Keratinocyte (primary cell): ENCODE measurements at regions not wholly inside any gene's neighbourhood (a gene's known extent, or its start where the extent isn't known, plus 50 kb on each side); places are given as distances from the start of the nearest gene placed in this dataset.

Experiments used
- DNase-seq: peaks from one replicate; pipeline ENCODE4 v3.0.0-alpha.2; 2011; ENCODE audit warnings: low read depth, missing footprints, low spot score
- FAIRE-seq: peaks from 2 replicates; lab custom pipeline; 2011; peaks lifted over from hg19 to GRCh38; lab: Jason Lieb, UNC
- H2AFZ ChIP-seq: 2 replicates; pipeline ENCODE4 v1.6.0; 2012; ENCODE audit warnings: low read length, control low read depth, inconsistent platforms; ENCODE audit not compliant: control insufficient read depth
- H3K27ac ChIP-seq: 2 replicates; pipeline ENCODE4 v1.5.1; 2011; ENCODE audit warnings: low read length; ENCODE audit not compliant: control insufficient read depth, insufficient read depth
- H3K27me3 ChIP-seq: 3 replicates; pipeline ENCODE4 v1.6.0; 2011; ENCODE audit warnings: low read length; ENCODE audit not compliant: control insufficient read depth, insufficient read depth; ENCODE audit errors: extremely low read depth
- H3K36me3 ChIP-seq, 2 experiments: 2 replicates in 1 of 2; 3 replicates in 1 of 2; pipeline ENCODE4 v1.5.1; 2011; ENCODE audit warnings: low read length in 2 of 2, mild to moderate bottlenecking in 1 of 2; ENCODE audit not compliant: control insufficient read depth in 2 of 2, insufficient read depth in 2 of 2; ENCODE audit errors: extremely low read depth in 1 of 2
- H3K4me1 ChIP-seq: 3 replicates; pipeline ENCODE4 v1.5.1; 2011; ENCODE audit warnings: low read length; ENCODE audit not compliant: control insufficient read depth, insufficient read depth; ENCODE audit errors: extremely low read depth
- H3K4me2 ChIP-seq: 3 replicates; pipeline ENCODE4 v1.6.0; 2011; ENCODE audit warnings: low read depth, low read length; ENCODE audit not compliant: control insufficient read depth, insufficient read depth; ENCODE audit errors: extremely low read depth
- H3K4me3 ChIP-seq, 3 experiments: fragments of 200-600 bp in 1 of 3; sonication (generic) in 1 of 3; 2 replicates in 2 of 3; 3 replicates in 1 of 3; pipeline ENCODE4 v1.5.1; 2011 to 2016; ENCODE audit warnings: low read length in 3 of 3, mild to moderate bottlenecking in 3 of 3, control low read depth in 2 of 3, inconsistent platforms in 1 of 3, low read depth in 1 of 3, mixed read lengths in 1 of 3, mixed run types in 1 of 3, moderate library complexity in 1 of 3; ENCODE audit not compliant: control insufficient read depth in 2 of 3, insufficient read depth in 2 of 3; ENCODE audit errors: extremely low read depth in 1 of 3
- H3K79me2 ChIP-seq: 2 replicates; pipeline ENCODE4 v1.6.0; 2012; ENCODE audit warnings: low read length; ENCODE audit not compliant: control insufficient read depth, insufficient read depth
- H3K9ac ChIP-seq: 3 replicates; pipeline ENCODE4 v1.6.0; 2011; ENCODE audit warnings: low read length; ENCODE audit not compliant: control insufficient read depth, insufficient read depth; ENCODE audit errors: extremely low read depth
- H3K9me1 ChIP-seq: 3 replicates; pipeline ENCODE4 v1.6.0; 2011; ENCODE audit warnings: low read length; ENCODE audit not compliant: control insufficient read depth, insufficient read depth; ENCODE audit errors: extremely low read depth
- H3K9me3 ChIP-seq: 2 replicates; pipeline ENCODE4 v1.5.1; 2012; ENCODE audit warnings: low read depth, low read length; ENCODE audit not compliant: control insufficient read depth
- H4K20me1 ChIP-seq: 3 replicates; pipeline ENCODE4 v1.6.0; 2011; ENCODE audit warnings: low read length; ENCODE audit not compliant: control insufficient read depth, insufficient read depth; ENCODE audit errors: extremely low read depth
- CTCF ChIP-seq, 3 experiments: IDR thresholded peaks in 1 of 3; conservative IDR thresholded peaks in 1 of 3; optimal IDR thresholded peaks in 1 of 3; 2 replicates in 2 of 3; 3 replicates in 1 of 3; pipeline versions ENCODE3 to v1.5.1; 2011; ENCODE audit warnings: low read length in 3 of 3, mild to moderate bottlenecking in 3 of 3, moderate library complexity in 2 of 3, control low read depth in 1 of 3, inconsistent platforms in 1 of 3; ENCODE audit not compliant: insufficient read depth in 2 of 3; ENCODE audit errors: extremely low read depth in 1 of 3
- EZH2 ChIP-seq: IDR thresholded peaks from one replicate; pipeline ENCODE4 v1.6.1; 2012; ENCODE audit warnings: inconsistent platforms, mild to moderate bottlenecking, low read length, moderate library complexity
- dilution Hi-C: fragments of 300-500 bp; cut with MboI; formaldehyde crosslinking; loops from one replicate; pipeline ENCODE4 v1.7.0; 2020; ENCODE audit warnings: low sequenced_read_pairs; ENCODE audit not compliant: extremely low pct_ligation_motif_present

- FAIRE-seq (no peak), DNase-seq (no peak)
- no peak overlapping the region for H3K9ac ChIP-seq
- no peak overlapping the region for H3K4me3 ChIP-seq
- no peak overlapping the region for H3K27ac ChIP-seq
- TF ChIP-seq CTCF (optimal IDR thresholded peaks at IDR 0.05 in 1 of 3, IDR thresholded peaks at IDR 0.05 in 1 of 3, conservative IDR thresholded peaks at IDR 0.05 in 1 of 3; ENCODE audit: extremely low read depth in 1 of 3, insufficient read depth in 2 of 3, low read length in 3 of 3): no peak
- TF ChIP-seq EZH2: no peak
- no peak overlapping the region for H2AFZ ChIP-seq
- dilution Hi-C loops: no loop called here
- H3K36me3 ChIP-seq: no peaks in the 10 kb centered on the region
- no peak overlapping the region for H3K4me2 ChIP-seq
- H3K9me3 ChIP-seq: no peaks in the 10 kb centered on the region
- no peaks in the 10 kb centered on the region for H3K27me3 ChIP-seq
- no peaks in the 10 kb centered on the region for H3K79me2 ChIP-seq
- H3K4me1 ChIP-seq: no peaks in the 10 kb centered on the region
- H4K20me1 ChIP-seq: no peaks in the 10 kb centered on the region
- H3K9me1 ChIP-seq: no peaks in the 10 kb centered on the region
These were observed 314.4 kb downstream of the PCDH7 start for GRCh38 chr4:31034550-31034949.

- H3K9me1 ChIP-seq: no peaks in the 10 kb centered on the region
- no peaks in the 10 kb centered on the region for H3K79me2 ChIP-seq
- no peak overlapping the region for H3K9ac ChIP-seq
- no peak overlapping the region for H3K4me3 ChIP-seq
- dilution Hi-C loops: no loop called here
- no peak for FAIRE-seq
- no peaks in the 10 kb centered on the region for H3K36me3 ChIP-seq
- TF ChIP-seq EZH2: no peak
- no peak for TF ChIP-seq CTCF (optimal IDR thresholded peaks at IDR 0.05 in 1 of 3, IDR thresholded peaks at IDR 0.05 in 1 of 3, conservative IDR thresholded peaks at IDR 0.05 in 1 of 3; ENCODE audit: extremely low read depth in 1 of 3, insufficient read depth in 2 of 3, low read length in 3 of 3)
- H3K4me2 ChIP-seq: no peak overlapping the region
- no peaks in the 10 kb centered on the region for H4K20me1 ChIP-seq
- no peak overlapping the region for H3K27ac ChIP-seq
- no peak overlapping the region for H2AFZ ChIP-seq
- H3K9me3 ChIP-seq: no peaks in the 10 kb centered on the region
- no peaks in the 10 kb centered on the region for H3K27me3 ChIP-seq
- no peak for DNase-seq
- no peaks in the 10 kb centered on the region for H3K4me1 ChIP-seq
These were observed 315.6 kb downstream of the PCDH7 start for GRCh38 chr4:31035761-31036160.
